AG10803 (cell line): ENCODE measurements at regions not wholly inside any gene's neighbourhood (a gene's known extent, or its start where the extent isn't known, plus 50 kb on each side); places are given as distances from the start of the nearest gene placed in this dataset.

Experiments
- DNase-seq: peaks from one replicate; pipeline ENCODE4 v3.0.0; 2010; ENCODE audit warnings: low read depth
- H3K4me3 ChIP-seq: 2 replicates; pipeline ENCODE4 v1.5.1; 2011; ENCODE audit warnings: mild to moderate bottlenecking, low read length, control low read depth
- TF ChIP-seq, protein P1 (sequence below): conservative IDR thresholded peaks from 2 replicates; pipeline ENCODE4 v1.5.1; 2011; ENCODE audit warnings: mild to moderate bottlenecking, low read length, control low read depth, inconsistent platforms

DNA sequence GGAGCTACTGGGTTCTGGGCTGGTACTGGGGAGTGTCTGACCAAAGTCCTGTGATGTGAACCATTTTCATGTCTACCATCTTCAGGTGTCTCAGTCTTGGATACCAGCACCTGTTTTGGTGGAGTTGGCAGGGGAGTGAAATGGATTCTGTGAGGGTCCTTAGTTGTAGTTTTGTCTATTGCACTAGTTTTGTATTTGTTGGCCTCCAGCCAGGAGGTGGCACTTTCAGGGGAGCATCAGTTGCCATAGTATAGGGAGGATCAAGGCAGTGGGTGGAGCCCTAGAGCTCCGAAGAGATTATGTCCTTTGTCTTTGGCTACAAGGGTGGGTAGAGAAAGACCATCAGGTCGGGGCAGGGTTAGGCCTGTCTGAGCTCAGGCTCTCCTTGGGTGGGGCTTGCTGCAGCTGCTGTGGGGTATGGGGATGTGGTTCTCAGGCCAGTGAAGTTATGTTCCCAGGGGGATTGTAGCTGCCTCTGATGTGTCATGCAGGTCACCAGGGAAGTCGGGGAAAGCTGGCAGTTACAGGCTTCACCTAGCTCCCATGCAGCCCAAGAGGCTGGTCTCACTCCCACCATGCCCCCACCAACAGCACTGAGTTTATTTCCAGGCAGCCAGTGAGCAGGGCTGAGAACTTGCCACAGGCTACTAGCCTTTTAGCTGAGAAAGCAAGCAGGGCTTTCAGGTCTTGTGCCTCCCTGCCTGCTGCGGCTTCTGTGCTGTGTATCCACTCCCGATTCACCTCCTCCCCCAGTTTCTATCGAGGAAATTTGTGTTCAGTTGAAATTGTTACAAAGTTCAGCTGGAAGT, 153.1 kb downstream of the ZNF365 start:
- TF ChIP-seq, protein P1, sequence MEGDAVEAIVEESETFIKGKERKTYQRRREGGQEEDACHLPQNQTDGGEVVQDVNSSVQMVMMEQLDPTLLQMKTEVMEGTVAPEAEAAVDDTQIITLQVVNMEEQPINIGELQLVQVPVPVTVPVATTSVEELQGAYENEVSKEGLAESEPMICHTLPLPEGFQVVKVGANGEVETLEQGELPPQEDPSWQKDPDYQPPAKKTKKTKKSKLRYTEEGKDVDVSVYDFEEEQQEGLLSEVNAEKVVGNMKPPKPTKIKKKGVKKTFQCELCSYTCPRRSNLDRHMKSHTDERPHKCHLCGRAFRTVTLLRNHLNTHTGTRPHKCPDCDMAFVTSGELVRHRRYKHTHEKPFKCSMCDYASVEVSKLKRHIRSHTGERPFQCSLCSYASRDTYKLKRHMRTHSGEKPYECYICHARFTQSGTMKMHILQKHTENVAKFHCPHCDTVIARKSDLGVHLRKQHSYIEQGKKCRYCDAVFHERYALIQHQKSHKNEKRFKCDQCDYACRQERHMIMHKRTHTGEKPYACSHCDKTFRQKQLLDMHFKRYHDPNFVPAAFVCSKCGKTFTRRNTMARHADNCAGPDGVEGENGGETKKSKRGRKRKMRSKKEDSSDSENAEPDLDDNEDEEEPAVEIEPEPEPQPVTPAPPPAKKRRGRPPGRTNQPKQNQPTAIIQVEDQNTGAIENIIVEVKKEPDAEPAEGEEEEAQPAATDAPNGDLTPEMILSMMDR: no peak
- DNase-seq: no peak
- H3K4me3 ChIP-seq: no peak overlapping the region

DNA sequence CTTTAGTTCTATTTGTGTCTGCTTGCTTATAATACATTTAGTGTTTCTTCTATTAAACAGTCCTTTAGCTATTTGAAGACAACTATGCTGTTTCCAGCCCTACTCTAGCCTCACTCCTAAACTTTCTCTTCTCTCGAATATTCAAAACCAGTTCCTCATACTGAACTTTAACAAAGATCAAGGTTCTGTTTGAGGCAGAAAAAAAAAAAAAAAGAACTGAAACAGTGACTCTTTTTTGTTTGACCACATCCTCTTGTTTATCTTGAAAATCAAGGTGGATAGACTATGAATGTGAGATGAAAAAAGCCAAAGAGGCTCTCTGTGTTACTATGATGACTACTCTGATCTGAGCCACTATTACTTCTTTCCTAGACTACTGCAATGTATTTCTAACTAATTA, 154.3 kb downstream of the ZNF365 start:
- DNase-seq: no peak
- TF ChIP-seq, protein P1: no peak
- no peak overlapping the region for H3K4me3 ChIP-seq

DNA sequence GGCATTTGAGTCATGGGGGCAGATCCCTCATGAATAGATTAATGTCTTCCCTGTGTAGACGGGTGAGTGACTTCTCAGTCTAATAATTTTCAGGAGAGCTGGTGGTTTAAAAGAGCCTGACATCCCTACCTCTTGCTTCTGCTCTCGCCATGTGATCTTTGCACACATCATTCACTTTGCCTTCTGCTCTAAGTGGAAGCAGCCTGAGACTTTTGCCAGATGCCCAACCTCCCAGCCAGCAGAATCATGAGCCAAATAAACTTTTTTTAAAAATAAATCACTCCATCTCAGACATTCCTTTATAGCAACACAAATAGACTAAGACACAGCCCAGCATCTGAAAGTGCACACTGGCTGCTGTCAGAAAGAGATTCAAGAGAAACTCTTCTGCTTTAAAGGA, 155.2 kb downstream of the ZNF365 start:
- no peak for DNase-seq
- H3K4me3 ChIP-seq: no peak overlapping the region
- TF ChIP-seq, protein P1: no peak

DNA sequence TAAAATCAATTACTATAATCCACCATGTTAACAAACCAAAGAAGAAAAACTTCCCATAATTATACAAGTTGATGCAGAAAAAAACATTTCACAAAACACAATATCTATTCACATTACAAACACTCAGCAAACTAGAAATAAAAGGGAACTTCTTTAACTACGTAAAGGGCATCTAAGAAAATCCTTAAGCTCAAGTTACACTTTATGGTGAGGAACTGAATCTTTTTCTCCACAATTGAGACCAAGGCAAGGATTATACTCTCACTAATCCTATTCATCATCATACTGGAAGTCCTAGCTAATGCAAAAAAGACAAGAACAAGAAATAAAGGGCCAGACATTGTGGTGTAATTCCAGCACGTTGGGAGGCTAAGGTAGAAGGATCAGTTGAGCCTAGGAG, 159.9 kb downstream of the ZNF365 start:
- no peak for DNase-seq
- TF ChIP-seq, protein P1: no peak
- H3K4me3 ChIP-seq: no peak overlapping the region

DNA sequence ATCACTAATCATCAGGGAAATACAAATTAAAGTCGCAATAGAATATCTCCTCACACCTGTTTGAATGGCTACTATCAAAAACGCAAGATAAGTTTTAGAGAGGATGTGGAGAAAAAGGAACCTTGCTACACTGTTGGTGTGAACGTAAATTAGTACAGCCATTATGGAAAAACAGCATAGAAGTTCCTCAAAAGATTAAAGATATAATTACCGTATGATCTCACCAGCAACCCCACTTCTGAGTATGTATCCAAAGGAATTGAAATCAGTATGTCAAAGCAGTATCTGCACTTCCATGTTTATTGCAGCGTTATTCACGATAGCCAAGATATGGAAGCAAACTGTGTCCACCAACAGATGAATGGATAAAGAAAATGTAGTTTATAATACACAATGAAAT, 164.4 kb downstream of the ZNF365 start:
- no peak for DNase-seq
- no peak overlapping the region for H3K4me3 ChIP-seq
- TF ChIP-seq, protein P1: no peak

DNA sequence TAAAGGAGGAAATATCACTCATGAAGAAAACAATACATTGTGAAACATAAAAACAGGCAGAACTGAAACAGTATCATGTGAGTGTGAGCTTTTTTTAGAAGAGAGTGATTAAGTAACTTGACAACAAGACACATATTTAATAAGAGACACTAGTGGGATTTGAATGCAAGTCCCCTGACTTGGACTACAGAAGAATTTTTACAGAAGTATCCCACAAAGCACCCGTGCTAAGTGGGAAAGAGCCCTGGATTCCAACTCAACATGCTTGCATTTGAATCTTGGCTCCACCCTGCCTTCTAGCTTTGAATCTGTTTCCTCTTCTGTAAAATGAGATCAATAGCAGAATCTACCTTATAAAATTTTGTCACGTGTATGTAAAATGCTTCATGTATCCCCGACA, 166.2 kb downstream of the ZNF365 start:
- no peak overlapping the region for H3K4me3 ChIP-seq
- DNase-seq: no peak
- TF ChIP-seq, protein P1: no peak

DNA sequence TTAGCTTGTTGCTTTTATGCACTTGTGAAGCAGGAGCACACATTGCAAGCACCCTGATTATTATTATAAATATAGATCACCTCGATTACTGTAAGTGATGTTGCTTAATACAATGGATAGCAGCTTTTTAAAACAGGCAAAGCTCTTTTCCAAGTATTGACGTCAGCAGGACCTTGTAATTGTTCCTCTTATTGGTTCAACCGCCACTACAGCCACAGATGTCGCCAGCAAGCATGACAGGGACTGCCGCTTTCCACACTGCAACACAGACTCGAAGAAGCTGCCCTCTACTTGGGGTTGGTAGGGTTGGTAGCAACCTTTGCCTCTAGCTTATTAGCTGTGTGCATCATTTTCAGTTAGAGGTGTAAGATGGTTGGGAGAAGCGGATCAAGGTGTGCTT, 167.6 kb downstream of the ZNF365 start:
- H3K4me3 ChIP-seq: no peak overlapping the region
- no peak for DNase-seq
- TF ChIP-seq, protein P1: no peak
